ENCODE measurements at regions not wholly inside any gene's neighbourhood (a gene's known extent, or its start where the extent isn't known, plus 50 kb on each side); places are given as distances from the start of the nearest gene placed in this dataset.

GRCh38 chr7:42834676-42835075 lies 77.2 kb downstream of the C7orf25 start:
- no peak for DNase-seq
- no peaks in the 10 kb centered on the region for H3K4me1 Mint-ChIP-seq (ENCODE audit: low read depth, unreplicated experiment)
- peaks cover 2% of the 10 kb centered on the region for H3K9me3 Mint-ChIP-seq (ENCODE audit: unreplicated experiment)
- H3K27me3 Mint-ChIP-seq (ENCODE audit: unreplicated experiment): peaks cover 3% of the 10 kb centered on the region
- no peaks in the 10 kb centered on the region for H3K36me3 Mint-ChIP-seq (ENCODE audit: unreplicated experiment)
- no peak overlapping the region for H3K4me3 Mint-ChIP-seq (ENCODE audit: unreplicated experiment)
- H3K27ac Mint-ChIP-seq (ENCODE audit: unreplicated experiment): no peak overlapping the region
- no peak for TF ChIP-seq CTCF (IDR thresholded peaks at IDR 0.05; ENCODE audit: partially characterized antibody, unreplicated experiment)

DNA sequence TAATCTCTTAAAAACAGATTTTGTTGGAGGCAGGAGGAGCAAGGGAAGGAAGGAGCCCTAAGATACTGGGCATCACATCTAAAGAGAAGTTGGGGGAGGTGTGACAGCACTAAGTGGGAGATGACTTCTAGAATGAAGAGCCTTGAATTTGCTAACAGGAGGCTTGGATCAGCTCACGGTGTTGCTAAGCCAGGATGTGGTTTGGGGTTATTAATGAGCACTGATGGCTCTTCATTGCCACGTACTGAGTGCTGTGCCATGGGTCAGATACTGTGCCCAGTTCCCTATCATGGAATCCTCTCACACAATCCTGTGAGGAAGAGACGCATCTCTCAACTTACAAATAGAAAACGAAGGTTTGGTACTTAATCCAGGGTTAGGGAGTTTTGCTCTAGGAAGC lies 78.5 kb downstream of the C7orf25 start:
- no peaks in the 10 kb centered on the region for H3K4me1 Mint-ChIP-seq (ENCODE audit: low read depth, unreplicated experiment)
- no peaks in the 10 kb centered on the region for H3K36me3 Mint-ChIP-seq (ENCODE audit: unreplicated experiment)
- no peak overlapping the region for H3K4me3 Mint-ChIP-seq (ENCODE audit: unreplicated experiment)
- no peak for TF ChIP-seq CTCF (IDR thresholded peaks at IDR 0.05; ENCODE audit: partially characterized antibody, unreplicated experiment)
- H3K9me3 Mint-ChIP-seq (ENCODE audit: unreplicated experiment): peaks cover 2% of the 10 kb centered on the region
- no peak for DNase-seq
- H3K27me3 Mint-ChIP-seq (ENCODE audit: unreplicated experiment): peaks cover 3% of the 10 kb centered on the region
- no peak overlapping the region for H3K27ac Mint-ChIP-seq (ENCODE audit: unreplicated experiment)

- H3K27ac Mint-ChIP-seq (ENCODE audit: unreplicated experiment): no peak overlapping the region
- H3K4me3 Mint-ChIP-seq (ENCODE audit: unreplicated experiment): no peak overlapping the region
- H3K4me1 Mint-ChIP-seq (ENCODE audit: low read depth, unreplicated experiment): no peaks in the 10 kb centered on the region
- H3K36me3 Mint-ChIP-seq (ENCODE audit: unreplicated experiment): no peaks in the 10 kb centered on the region
- peaks cover 3% of the 10 kb centered on the region for H3K27me3 Mint-ChIP-seq (ENCODE audit: unreplicated experiment)
- DNase-seq: no peak
- H3K9me3 Mint-ChIP-seq (ENCODE audit: unreplicated experiment): peaks cover 2% of the 10 kb centered on the region
- no peak for TF ChIP-seq CTCF (IDR thresholded peaks at IDR 0.05; ENCODE audit: partially characterized antibody, unreplicated experiment)
Measured at GRCh38 chr7:42832667-42833066, 79.2 kb downstream of the C7orf25 start.

GRCh38 chr7:42831718-42832522 lies 80.0 kb downstream of the C7orf25 start:
- H3K4me1 Mint-ChIP-seq (ENCODE audit: low read depth, unreplicated experiment): no peaks in the 10 kb centered on the region
- H3K36me3 Mint-ChIP-seq (ENCODE audit: unreplicated experiment): no peaks in the 10 kb centered on the region
- peaks cover 2% of the 10 kb centered on the region for H3K9me3 Mint-ChIP-seq (ENCODE audit: unreplicated experiment)
- DNase-seq: no peak
- no peak overlapping the region for H3K4me3 Mint-ChIP-seq (ENCODE audit: unreplicated experiment)
- no peak overlapping the region for H3K27ac Mint-ChIP-seq (ENCODE audit: unreplicated experiment)
- H3K27me3 Mint-ChIP-seq (ENCODE audit: unreplicated experiment): peaks cover 3% of the 10 kb centered on the region
- TF ChIP-seq CTCF (IDR thresholded peaks at IDR 0.05; ENCODE audit: partially characterized antibody, unreplicated experiment): no peak

DNA sequence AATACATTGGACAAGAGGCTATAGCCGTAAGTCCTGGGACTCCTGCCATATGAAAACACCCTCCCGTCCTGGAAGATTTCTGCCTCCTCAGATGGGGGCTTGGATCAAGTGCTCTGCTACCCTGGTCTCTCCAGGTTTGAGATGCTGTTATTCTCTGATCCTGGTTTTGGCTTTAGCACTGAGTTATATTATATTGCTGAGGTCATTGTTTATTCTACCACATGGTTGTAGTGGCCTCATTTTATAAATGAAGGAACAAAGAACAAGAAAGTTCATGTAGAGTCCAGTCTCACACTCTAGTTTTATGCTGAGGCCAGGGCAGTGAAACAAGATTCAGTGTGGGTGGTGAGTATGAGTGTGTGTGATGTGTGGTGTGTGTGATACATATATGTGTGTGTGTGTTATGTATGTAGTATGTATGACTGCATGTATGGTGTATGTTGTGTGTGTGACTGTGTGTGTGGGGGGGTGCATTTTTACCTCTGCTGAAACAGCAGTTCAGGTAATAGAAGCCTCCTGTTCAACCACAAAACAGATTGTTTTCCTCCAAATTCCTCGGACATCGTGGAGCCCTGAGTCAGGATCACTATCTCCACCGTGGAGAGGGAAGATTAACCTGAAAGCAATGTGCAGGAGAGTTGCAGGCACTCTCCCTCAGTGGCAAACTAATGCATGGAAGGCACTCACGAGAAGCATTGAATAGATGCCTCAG lies 80.7 kb downstream of the C7orf25 start:
- Mint-ChIP-seq H3K4me3 (ENCODE audit: unreplicated experiment) (no peak overlapping the region), H3K4me1 (ENCODE audit: low read depth, unreplicated experiment) (no peaks in the 10 kb centered on the region), H3K9me3 (ENCODE audit: unreplicated experiment) (peaks cover 2% of the 10 kb centered on the region), H3K27ac (ENCODE audit: unreplicated experiment) (no peak overlapping the region), H3K36me3 (ENCODE audit: unreplicated experiment) (no peaks in the 10 kb centered on the region), H3K27me3 (ENCODE audit: unreplicated experiment) (peaks cover 3% of the 10 kb centered on the region)
- TF ChIP-seq CTCF (IDR thresholded peaks at IDR 0.05; ENCODE audit: partially characterized antibody, unreplicated experiment): no peak
- no peak for DNase-seq
